GM12892 (cell line): ENCODE measurements at regions not wholly inside any gene's neighbourhood (a gene's known extent, or its start where the extent isn't known, plus 50 kb on each side); places are given as distances from the start of the nearest gene placed in this dataset.

Source experiments
- POLR2A ChIP-seq: IDR thresholded peaks from 2 replicates; pipeline ENCODE4 v1.6.1; 2011; ENCODE audit warnings: low read depth, low read length, control low read depth
- POLR2AphosphoS5 ChIP-seq: IDR thresholded peaks from 2 replicates; pipeline ENCODE4 v1.6.1; 2011; ENCODE audit warnings: low read depth, low read length, control low read depth
- TAF1 ChIP-seq: IDR thresholded peaks from 2 replicates; pipeline ENCODE4 v1.6.1; 2011; ENCODE audit warnings: low read depth, mild to moderate bottlenecking, control low read depth, low read length, borderline replicate concordance

DNA sequence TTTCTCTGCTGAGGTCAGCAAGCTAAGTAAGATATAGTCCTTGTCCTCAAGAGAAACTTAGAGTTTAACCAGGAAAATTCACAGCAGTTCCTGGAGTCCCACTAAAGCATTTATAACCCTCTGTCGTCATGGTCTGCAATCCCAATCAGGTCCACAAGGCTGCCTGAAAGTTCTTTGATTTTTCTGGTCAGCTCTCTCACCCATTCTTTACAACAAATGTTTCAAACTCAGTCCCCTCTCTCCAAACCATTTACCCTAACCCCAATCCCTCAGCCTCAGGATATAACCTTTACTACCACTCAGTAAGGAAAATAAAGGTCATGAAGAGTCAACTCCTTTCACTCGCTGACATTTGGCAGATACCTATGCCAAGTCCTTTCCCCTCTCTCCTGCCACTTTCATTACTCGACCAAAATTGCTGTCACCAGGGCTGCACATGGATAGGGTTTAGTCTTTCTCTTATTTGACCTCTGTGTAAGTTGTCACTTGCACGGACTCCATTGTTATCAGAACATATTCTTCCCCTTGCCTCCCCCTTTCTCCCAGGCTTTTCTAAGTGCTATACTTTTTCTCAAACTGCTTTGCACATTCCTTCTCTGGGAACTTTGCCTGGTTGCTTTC lies 936.6 kb downstream of the NR2F1-AS1 start:
- TF ChIP-seq POLR2A (no peak), POLR2AphosphoS5 (no peak), TAF1 (no peak)
